HCT116 (cell line): ENCODE measurements at regions not wholly inside any gene's neighbourhood (a gene's known extent, or its start where the extent isn't known, plus 50 kb on each side); places are given as distances from the start of the nearest gene placed in this dataset.

Experiments used
- ATAC-seq: fragments of 200-7000 bp; cut with Tn5 transposase; 2 replicates; pipeline ENCODE4 v1.9.1; 2020; ENCODE audit warnings: mild to moderate bottlenecking, moderate library complexity
- BruUV-seq: library from RNA; stranded (reverse); fragments of 400-500 nt; replicated peaks from 2 replicates; lab custom pipeline; 2021; lab: Mats Ljungman, UMichigan
- CTCF ChIA-PET: fragments of 300-600 bp; sonication (Branson Sonifier 250); formaldehyde crosslinking; loops from one replicate; lab custom pipeline; 2021; ENCODE audit warnings: antibody characterized with exemption; lab: Charles Lee
- POLR2A ChIA-PET: fragments of 300-600, 350-600 bp; sonication (Branson Sonifier 250); formaldehyde crosslinking; loops from one replicate; lab custom pipeline; 2021; ENCODE audit warnings: antibody characterized with exemption; lab: Charles Lee
- RAD21 ChIA-PET, 2 experiments: fragments of 300-600 bp; sonication (Branson Sonifier 250); formaldehyde crosslinking; loops; one replicate each; lab custom pipeline; 2023; ENCODE audit warnings: low total read pairs in 2 of 2; ENCODE audit not compliant: uncharacterized antibody in 2 of 2, unreplicated experiment in 2 of 2, low non-redundant PET in 1 of 2; lab: Charles Lee
- DNase-seq: peaks from one replicate; pipeline ENCODE4 v3.0.0-alpha.2; 2010; ENCODE audit warnings: low read depth, low spot score
- H2AFZ ChIP-seq: fragments of 200-600 bp; shearing (Covaris generic), sonication (generic); 2 replicates; pipeline ENCODE4 v1.6.1; 2017; ENCODE audit warnings: low read depth, mixed run types, mixed read lengths, antibody characterized with exemption, low read length; ENCODE audit not compliant: poor library complexity, severe bottlenecking
- H3K27ac ChIP-seq: 2 replicates; pipeline ENCODE4 v1.5.1; 2012; ENCODE audit warnings: low read depth, low read length
- H3K27me3 ChIP-seq: fragments of 200-600 bp; sonication (generic); 2 replicates; pipeline ENCODE4 v1.6.1; 2016; ENCODE audit warnings: mixed run types, low read length, mixed read lengths; ENCODE audit not compliant: insufficient read depth
- H3K36me3 ChIP-seq, 2 experiments: fragments of 200-500 bp in 1 of 2; fragments of 200-600 bp in 1 of 2; sonication (Bioruptor generic) in 1 of 2; sonication (generic) in 1 of 2; 2 replicates each; pipeline versions ENCODE4 v1.5.1 to v1.6.1; 2014 to 2016; ENCODE audit warnings: low read length in 2 of 2, inconsistent platforms in 1 of 2, mixed read lengths in 1 of 2, mixed run types in 1 of 2; ENCODE audit not compliant: insufficient read depth in 2 of 2, control insufficient read depth in 1 of 2
- H3K4me1 ChIP-seq, 2 experiments: fragments of 200-600 bp in 1 of 2; sonication (generic) in 1 of 2; 2 replicates each; pipeline versions ENCODE4 v1.5.1 to v1.6.1; 2012 to 2017; ENCODE audit warnings: low read length in 2 of 2, inconsistent platforms in 1 of 2, mild to moderate bottlenecking in 1 of 2, mixed read lengths in 1 of 2, mixed run types in 1 of 2, moderate library complexity in 1 of 2; ENCODE audit not compliant: insufficient read depth in 2 of 2, control insufficient read depth in 1 of 2
- H3K4me2 ChIP-seq: fragments of 200-600 bp; sonication (generic); 2 replicates; pipeline ENCODE4 v1.6.1; 2017; ENCODE audit warnings: mixed run types, low read length, mixed read lengths
- H3K4me3 ChIP-seq, 2 experiments: fragments of 200-600 bp in 1 of 2; sonication (generic) in 1 of 2; replicated peaks in 1 of 2; 2 replicates each; pipeline ENCODE4 v1.5.1; 2011 to 2016; ENCODE audit warnings: low read length in 2 of 2, control low read depth in 1 of 2, low read depth in 1 of 2, mild to moderate bottlenecking in 1 of 2, mixed read lengths in 1 of 2, mixed run types in 1 of 2
- H3K79me2 ChIP-seq: fragments of 200-600 bp; sonication (generic); 2 replicates; pipeline ENCODE4 v1.6.1; 2017; ENCODE audit warnings: mild to moderate bottlenecking, mixed run types, low read length, moderate library complexity, mixed read lengths; ENCODE audit not compliant: insufficient read depth
- H3K9ac ChIP-seq: fragments of 200-600 bp; sonication (generic); 2 replicates; pipeline ENCODE4 v1.6.1; 2016; ENCODE audit warnings: low read length, mixed read lengths
- H3K9me2 ChIP-seq: fragments of 200-600 bp; sonication (generic), shearing (Covaris generic); 2 replicates; pipeline ENCODE4 v1.6.1; 2017; ENCODE audit warnings: mixed run types, mild to moderate bottlenecking, moderate library complexity; ENCODE audit not compliant: insufficient read depth
- H3K9me3 ChIP-seq, 2 experiments: fragments of 200-500 bp in 1 of 2; fragments of 200-600 bp in 1 of 2; sonication (Bioruptor generic) in 1 of 2; sonication (generic) in 1 of 2; 2 replicates each; pipeline ENCODE4 v1.6.1; 2014 to 2017; ENCODE audit warnings: low read length in 2 of 2, mixed read lengths in 2 of 2, inconsistent platforms in 1 of 2, low read depth in 1 of 2, mild to moderate bottlenecking in 1 of 2, mixed run types in 1 of 2, moderate library complexity in 1 of 2; ENCODE audit not compliant: control insufficient read depth in 1 of 2, insufficient read depth in 1 of 2
- H4K20me1 ChIP-seq: fragments of 200-600 bp; sonication (generic), shearing (Covaris generic); 2 replicates; pipeline ENCODE4 v1.6.1; 2017; ENCODE audit warnings: mixed run types, mild to moderate bottlenecking, moderate library complexity; ENCODE audit not compliant: insufficient read depth
- ATF3 ChIP-seq: IDR thresholded peaks from 2 replicates; pipeline ENCODE4 v1.6.1; 2012
- ELF1 ChIP-seq: IDR thresholded peaks from 2 replicates; pipeline ENCODE4 v1.6.1; 2012; ENCODE audit warnings: low read depth, borderline replicate concordance
- EZH2 ChIP-seq: fragments of 200-600 bp; sonication (generic); IDR thresholded peaks from 2 replicates; pipeline ENCODE4 v1.6.1; 2017; ENCODE audit warnings: antibody characterized with exemption, mixed run types
- EZH2phosphoT487 ChIP-seq: fragments of 200-600 bp; IDR thresholded peaks from 2 replicates; pipeline ENCODE4 v1.6.1; 2018; ENCODE audit warnings: antibody characterized with exemption, borderline replicate concordance
- JUND ChIP-seq: IDR thresholded peaks from 2 replicates; pipeline ENCODE4 v1.6.1; 2012
- MAX ChIP-seq: IDR thresholded peaks from 2 replicates; pipeline ENCODE4 v1.6.1; 2012
- POLR2A ChIP-seq: IDR thresholded peaks from 2 replicates; pipeline ENCODE4 v1.7.0; 2011; ENCODE audit warnings: borderline replicate concordance; ENCODE audit not compliant: insufficient read depth, insufficient read length; ENCODE audit errors: extremely low read depth
- POLR2AphosphoS5 ChIP-seq: IDR thresholded peaks from 2 replicates; pipeline ENCODE4 v1.6.1; 2011; ENCODE audit warnings: mild to moderate bottlenecking, low read depth, low read length, moderate library complexity
- RAD21 ChIP-seq: IDR thresholded peaks from 2 replicates; pipeline ENCODE4 v1.6.1; 2012; ENCODE audit warnings: low read depth, mild to moderate bottlenecking
- SP1 ChIP-seq: IDR thresholded peaks from 2 replicates; pipeline ENCODE4 v1.6.1; 2012; ENCODE audit warnings: low read depth
- SRF ChIP-seq: IDR thresholded peaks from 2 replicates; pipeline ENCODE4 v1.6.1; 2012; ENCODE audit warnings: low read depth
- TCF7L2 ChIP-seq: IDR thresholded peaks from 2 replicates; pipeline ENCODE4 v1.7.0; 2011; ENCODE audit warnings: borderline replicate concordance, inconsistent platforms; ENCODE audit not compliant: insufficient read depth, insufficient read length; ENCODE audit errors: extremely low read depth
- YY1 ChIP-seq: IDR thresholded peaks from 2 replicates; pipeline ENCODE4 v1.6.1; 2011; ENCODE audit warnings: low read length, low read depth, moderate library complexity, mild to moderate bottlenecking; ENCODE audit not compliant: insufficient replicate concordance; ENCODE audit errors: extremely low read depth
- ZFX ChIP-seq: fragments of 450-650 bp; IDR thresholded peaks from 2 replicates; pipeline ENCODE4 v1.6.1; 2017
- intact Hi-C: fragments of 100-400 bp; cut with micrococcal nuclease; formaldehyde crosslinking; loops from 2 replicates; pipeline ENCODE4 v1.10.0; 2022

- Histone ChIP-seq H3K4me3 (no peak overlapping the region), H3K27me3 (no peaks in the 10 kb centered on the region), H3K9ac (no peak overlapping the region), H3K27ac (no peak overlapping the region), H2AFZ (no peak overlapping the region), H4K20me1 (no peaks in the 10 kb centered on the region), H3K36me3 (no peaks in the 10 kb centered on the region), H3K9me3 (no peaks in the 10 kb centered on the region), H3K4me2 (no peak overlapping the region)
- no TSS peak for BruUV-seq
- DNase-seq, result no peak
- no peak for ATAC-seq
- ChIA-PET POLR2A (no interaction called here), CTCF (no interaction called here), RAD21 (no interaction called here)
- intact Hi-C loops, result no loop called here
- no peak for TF ChIP-seq POLR2AphosphoS5
- TF ChIP-seq MAX, result no peak
- TF ChIP-seq JUND, result no peak
- TF ChIP-seq, all 23 proteins: peak for 0
- Histone ChIP-seq H3K79me2 (no peaks in the 10 kb centered on the region), H3K4me1 (peaks cover 0 to under 1% of the 10 kb centered on the region in 2 experiments; a peak in 2 of 4 replicates), H3K9me2 (no peaks in the 10 kb centered on the region)
Observed at GRCh38 chr15:31169558-31169957, 68.0 kb upstream of the TRPM1 start.

GRCh38 chr15:31171731-31172130, 70.2 kb upstream of the TRPM1 start:
- DNase-seq, result no peak
- Histone ChIP-seq H3K9me3 (no peaks in the 10 kb centered on the region), H2AFZ (no peak overlapping the region), H3K4me2 (no peak overlapping the region), H3K27me3 (no peaks in the 10 kb centered on the region), H3K9me2 (no peaks in the 10 kb centered on the region), H3K27ac (no peak overlapping the region), H3K4me3 (no peak overlapping the region), H3K9ac (no peak overlapping the region), H3K79me2 (no peaks in the 10 kb centered on the region), H4K20me1 (no peaks in the 10 kb centered on the region), H3K36me3 (no peaks in the 10 kb centered on the region), H3K4me1 (no peaks in the 10 kb centered on the region)
- no peak for ATAC-seq
- intact Hi-C loops, result no loop called here
- ChIA-PET CTCF (interaction anchor here (0.7 kb wide), 1 partner anchor 1255 kb away, joined by 3 read pairs; no protein-coding TSS in a partner anchor), POLR2A (no interaction called here), RAD21 (no interaction called here)
- no TSS peak for BruUV-seq
- TF ChIP-seq ATF3, result no peak
- TF ChIP-seq TCF7L2, result no peak
- TF ChIP-seq EZH2phosphoT487, result no peak
- no peak for TF ChIP-seq SRF
- TF ChIP-seq ELF1, result no peak
- no peak for TF ChIP-seq ZFX
- no peak for TF ChIP-seq SP1
- TF ChIP-seq POLR2A, result no peak
- TF ChIP-seq JUND, result no peak
- TF ChIP-seq YY1, result no peak
- no peak for TF ChIP-seq RAD21
- no peak for TF ChIP-seq MAX
- TF ChIP-seq EZH2, result no peak
